IMR-90 (cell line): ENCODE measurements at regions not wholly inside any gene's neighbourhood (a gene's known extent, or its start where the extent isn't known, plus 50 kb on each side); places are given as distances from the start of the nearest gene placed in this dataset.

Source experiments
- ATAC-seq: fragments of 200-7000 bp; cut with Tn5 transposase; 2 replicates; pipeline ENCODE4 v1.9.1; 2020; ENCODE audit warnings: low read depth, mild to moderate bottlenecking, moderate library complexity
- BruUV-seq: library from RNA; stranded (reverse); fragments of 400-500 nt; replicated peaks from 2 replicates; lab custom pipeline; 2021; lab: Mats Ljungman, UMichigan
- CTCF ChIA-PET: fragments of 300-600 bp; formaldehyde crosslinking; extraction: SDS; loops from one replicate; lab custom pipeline; 2021; ENCODE audit warnings: antibody characterized with exemption; lab: Yijun Ruan, JAX
- POLR2A ChIA-PET: fragments of 300-600 bp; sonication (Branson Sonifier 250); formaldehyde crosslinking; loops from one replicate; lab custom pipeline; 2022; ENCODE audit warnings: antibody characterized with exemption; ENCODE audit not compliant: unreplicated experiment; lab: Charles Lee
- DNase-seq: peaks from one replicate; pipeline ENCODE4 v3.0.0; 2013
- H2AFZ ChIP-seq: replicated peaks from 2 replicates; pipeline ENCODE3; 2013; ENCODE audit warnings: low read length, mild to moderate bottlenecking; ENCODE audit not compliant: poor library complexity
- H2AK5ac ChIP-seq: 2 replicates; pipeline ENCODE4 v1.6.1; 2013; ENCODE audit warnings: low read depth, low read length, inconsistent platforms
- H2AK9ac ChIP-seq: replicated peaks from 2 replicates; pipeline ENCODE3; 2013; ENCODE audit warnings: mild to moderate bottlenecking, low read depth, low read length, moderate library complexity; ENCODE audit not compliant: poor library complexity
- H2BK120ac ChIP-seq: 2 replicates; pipeline ENCODE4 v1.6.1; 2013; ENCODE audit warnings: low read depth, low read length, inconsistent platforms
- H2BK15ac ChIP-seq: 3 replicates; pipeline ENCODE4 v1.6.1; 2013; ENCODE audit warnings: low read depth, low read length, inconsistent platforms
- H2BK20ac ChIP-seq: 2 replicates; pipeline ENCODE4 v1.6.1; 2013; ENCODE audit warnings: low read depth, mild to moderate bottlenecking, inconsistent platforms, low read length, moderate library complexity
- H2BK5ac ChIP-seq: 2 replicates; pipeline ENCODE4 v1.6.1; 2013; ENCODE audit warnings: mild to moderate bottlenecking, low read depth, low read length, inconsistent platforms; ENCODE audit not compliant: poor library complexity, severe bottlenecking
- H3K14ac ChIP-seq: replicated peaks from 2 replicates; pipeline ENCODE4 v1.6.1; 2013; ENCODE audit warnings: low read depth, low read length, inconsistent platforms
- H3K18ac ChIP-seq: 2 replicates; pipeline ENCODE4 v1.6.1; 2013; ENCODE audit warnings: low read depth, low read length, control low read depth
- H3K23ac ChIP-seq: 2 replicates; pipeline ENCODE4 v1.6.1; 2013; ENCODE audit warnings: low read depth, low read length, inconsistent platforms
- H3K27ac ChIP-seq: 2 replicates; pipeline ENCODE4 v1.5.1; 2013; ENCODE audit warnings: mild to moderate bottlenecking, control low read depth, low read length; ENCODE audit not compliant: insufficient read depth
- H3K27me3 ChIP-seq: 2 replicates; pipeline ENCODE4 v1.6.1; 2013; ENCODE audit warnings: low read length; ENCODE audit not compliant: control insufficient read depth, insufficient read depth
- H3K36me3 ChIP-seq: 2 replicates; pipeline ENCODE4 v1.6.1; 2013; ENCODE audit warnings: low read length, mixed read lengths; ENCODE audit not compliant: control insufficient read depth, insufficient read depth
- H3K4ac ChIP-seq: 2 replicates; pipeline ENCODE4 v1.6.1; 2013; ENCODE audit warnings: low read depth, low read length, inconsistent platforms
- H3K4me1 ChIP-seq: 2 replicates; pipeline ENCODE4 v1.6.1; 2013; ENCODE audit warnings: low read length, mixed read lengths; ENCODE audit not compliant: control insufficient read depth, insufficient read depth
- H3K4me2 ChIP-seq: 2 replicates; pipeline ENCODE4 v1.6.1; 2013; ENCODE audit warnings: low read depth, mild to moderate bottlenecking, control low read depth, low read length, moderate library complexity
- H3K4me3 ChIP-seq: 2 replicates; pipeline ENCODE4 v1.5.1; 2013; ENCODE audit warnings: low read depth, mild to moderate bottlenecking, control low read depth, low read length, moderate library complexity; ENCODE audit not compliant: insufficient read depth
- H3K56ac ChIP-seq: 2 replicates; pipeline ENCODE4 v1.6.1; 2013; ENCODE audit warnings: low read length, inconsistent platforms; ENCODE audit not compliant: insufficient read depth; ENCODE audit errors: extremely low read depth
- H3K79me1 ChIP-seq, 2 experiments: 2 replicates each; pipeline ENCODE4 v1.6.1; 2013; ENCODE audit warnings: low read length in 2 of 2, inconsistent platforms in 1 of 2, low read depth in 1 of 2
- H3K9ac ChIP-seq: 2 replicates; pipeline ENCODE4 v1.6.1; 2013; ENCODE audit warnings: low read depth, low read length, control low read depth
- H3K9me1 ChIP-seq: 2 replicates; pipeline ENCODE4 v1.6.1; 2013; ENCODE audit warnings: low read length, inconsistent platforms; ENCODE audit not compliant: insufficient read depth
- H3K9me3 ChIP-seq: 2 replicates; pipeline ENCODE4 v1.6.1; 2013; ENCODE audit warnings: low read length; ENCODE audit not compliant: control insufficient read depth, insufficient read depth
- H4K20me1 ChIP-seq: 2 replicates; pipeline ENCODE4 v1.6.1; 2013; ENCODE audit warnings: low read length, inconsistent platforms; ENCODE audit not compliant: insufficient read depth
- H4K5ac ChIP-seq: 2 replicates; pipeline ENCODE4 v1.6.1; 2013; ENCODE audit warnings: mild to moderate bottlenecking, low read depth, low read length, control low read depth
- H4K8ac ChIP-seq, 2 experiments: 2 replicates each; pipeline ENCODE4 v1.6.1; 2013; ENCODE audit warnings: low read depth in 2 of 2, low read length in 2 of 2, control low read depth in 1 of 2, inconsistent platforms in 1 of 2
- H4K91ac ChIP-seq: 2 replicates; pipeline ENCODE4 v1.6.1; 2013; ENCODE audit warnings: low read depth, low read length, inconsistent platforms; ENCODE audit not compliant: insufficient read depth
- BHLHE40 ChIP-seq: fragments of 150-350 bp; IDR thresholded peaks from 2 replicates; pipeline ENCODE4 v1.6.1; 2016; ENCODE audit warnings: mild to moderate bottlenecking, low read depth, low read length
- CEBPB ChIP-seq: IDR thresholded peaks from 2 replicates; pipeline ENCODE4 v1.6.1; 2012; ENCODE audit warnings: low read depth, low read length, improper control_type of control experiment
- FOS ChIP-seq: fragments of 150-350 bp; IDR thresholded peaks from 2 replicates; pipeline ENCODE4 v1.6.1; 2016; ENCODE audit warnings: low read depth, low read length
- MAFK ChIP-seq: IDR thresholded peaks from 2 replicates; pipeline ENCODE4 v1.6.1; 2012; ENCODE audit warnings: low read depth, low read length, improper control_type of control experiment
- MAZ ChIP-seq: IDR thresholded peaks from 2 replicates; pipeline ENCODE4 v1.6.1; 2012; ENCODE audit warnings: low read depth, mild to moderate bottlenecking, low read length, improper control_type of control experiment, moderate library complexity, borderline replicate concordance
- NFE2L2 ChIP-seq: fragments of 150-350 bp; IDR thresholded peaks from 2 replicates; pipeline ENCODE4 v1.6.1; 2016; ENCODE audit warnings: low read depth, mild to moderate bottlenecking, low read length
- POLR2A ChIP-seq: IDR thresholded peaks from 2 replicates; pipeline ENCODE4 v1.6.1; 2012; ENCODE audit warnings: mild to moderate bottlenecking, low read depth, low read length
- RAD21 ChIP-seq: IDR thresholded peaks from 2 replicates; pipeline ENCODE4 v1.6.1; 2012; ENCODE audit warnings: low read length, improper control_type of control experiment
- RCOR1 ChIP-seq: IDR thresholded peaks from 2 replicates; pipeline ENCODE4 v1.6.1; 2012; ENCODE audit warnings: mild to moderate bottlenecking, low read length, improper control_type of control experiment; ENCODE audit not compliant: insufficient replicate concordance
- RFX5 ChIP-seq: IDR thresholded peaks from 2 replicates; pipeline ENCODE4 v1.8.0; 2012; ENCODE audit warnings: low read depth, mild to moderate bottlenecking, low read length, moderate library complexity
- SMC3 ChIP-seq: fragments of 150-350 bp; IDR thresholded peaks from 2 replicates; pipeline ENCODE4 v1.6.1; 2016; ENCODE audit warnings: low read depth, mild to moderate bottlenecking, antibody characterized with exemption, low read length, moderate library complexity
- WGBS, 2 experiments: methylation state at CpG; one replicate each; pipeline versions ENCODE4 v1.1.5 to v1.1.7; 2013; ENCODE audit warnings: missing lambda C conversion rate in 2 of 2; ENCODE audit not compliant: insufficient read length in 1 of 2; ENCODE audit errors: extremely low coverage in 2 of 2; 5-methylcytosine and 5-hydroxymethylcytosine counted together
- dilution Hi-C: fragments of 300-500 bp; cut with HindIII; formaldehyde crosslinking; loops from one replicate; pipeline ENCODE4 v1.14.3; 2018; ENCODE audit warnings: low sequenced_read_pairs; ENCODE audit not compliant: unreplicated experiment
- in situ Hi-C: fragments of 300-500 bp; cut with MboI; formaldehyde crosslinking; loops from 3 replicates; pipeline ENCODE4 v1.14.3; 2019; ENCODE audit warnings: low sequenced_read_pairs, inconsistent platforms, mixed read lengths
- intact Hi-C: fragments of 100-400 bp; cut with micrococcal nuclease; formaldehyde crosslinking; loops from 2 replicates; pipeline ENCODE4 v1.10.0; 2022
- TF ChIP-seq, protein P1 (sequence below): conservative IDR thresholded peaks from 2 replicates; pipeline ENCODE4 v1.5.1; 2012; ENCODE audit warnings: mild to moderate bottlenecking, low read depth, low read length, improper control_type of control experiment
- TF ChIP-seq, protein P2 (sequence below): fragments of 150-350 bp; IDR thresholded peaks from 2 replicates; pipeline ENCODE4 v1.6.1; 2017; ENCODE audit warnings: mild to moderate bottlenecking, antibody characterized with exemption, low read length, low read depth
- TF ChIP-seq, protein P3 (sequence below): fragments of 150-350 bp; IDR thresholded peaks from 2 replicates; pipeline ENCODE4 v1.6.1; 2016; ENCODE audit warnings: low read depth, mild to moderate bottlenecking, low read length, moderate library complexity, borderline replicate concordance

DNA sequence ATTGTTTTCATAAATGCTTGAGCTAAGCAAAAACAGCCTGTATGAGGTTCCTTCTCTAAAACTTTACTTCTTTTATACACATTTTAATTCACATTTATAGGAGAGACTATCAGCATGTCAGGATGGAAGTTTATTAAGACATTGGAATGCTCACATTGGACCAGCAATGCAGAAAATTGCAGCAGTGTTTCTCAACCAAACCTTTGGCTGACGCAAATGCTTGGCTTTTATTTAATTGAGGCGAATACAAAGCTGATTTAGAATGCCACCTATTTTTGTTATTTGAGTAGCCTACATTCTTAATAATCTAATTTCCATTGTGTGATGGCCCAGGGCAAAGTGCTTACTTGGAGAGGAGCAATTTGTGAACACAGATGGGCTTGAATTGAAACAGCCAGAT is 283.2 kb downstream of the ARL4A start:
- DNase-seq = peak; percentile 4
- BruUV-seq = no TSS peak

More for the DNA sequence above, 283.2 kb downstream of the ARL4A start:
- intact Hi-C loops = no loop called here
- H3K27ac ChIP-seq = no peak overlapping the region
- H3K79me1 ChIP-seq = no peaks in the 10 kb centered on the region
- no peaks in the 10 kb centered on the region for H4K20me1 ChIP-seq
- H3K4ac ChIP-seq = no peak overlapping the region
- no peak overlapping the region for H2AFZ ChIP-seq
- H2AK9ac ChIP-seq = no peak overlapping the region
- no peaks in the 10 kb centered on the region for H3K9me1 ChIP-seq
- TF ChIP-seq RCOR1 (no peak), RFX5 (no peak), SMC3 (no peak), NFE2L2 (no peak), RAD21 (no peak), MAFK (no peak), CEBPB (no peak), BHLHE40 (no peak), POLR2A (no peak), FOS (no peak), MAZ (no peak)
- TF ChIP-seq, protein P1, sequence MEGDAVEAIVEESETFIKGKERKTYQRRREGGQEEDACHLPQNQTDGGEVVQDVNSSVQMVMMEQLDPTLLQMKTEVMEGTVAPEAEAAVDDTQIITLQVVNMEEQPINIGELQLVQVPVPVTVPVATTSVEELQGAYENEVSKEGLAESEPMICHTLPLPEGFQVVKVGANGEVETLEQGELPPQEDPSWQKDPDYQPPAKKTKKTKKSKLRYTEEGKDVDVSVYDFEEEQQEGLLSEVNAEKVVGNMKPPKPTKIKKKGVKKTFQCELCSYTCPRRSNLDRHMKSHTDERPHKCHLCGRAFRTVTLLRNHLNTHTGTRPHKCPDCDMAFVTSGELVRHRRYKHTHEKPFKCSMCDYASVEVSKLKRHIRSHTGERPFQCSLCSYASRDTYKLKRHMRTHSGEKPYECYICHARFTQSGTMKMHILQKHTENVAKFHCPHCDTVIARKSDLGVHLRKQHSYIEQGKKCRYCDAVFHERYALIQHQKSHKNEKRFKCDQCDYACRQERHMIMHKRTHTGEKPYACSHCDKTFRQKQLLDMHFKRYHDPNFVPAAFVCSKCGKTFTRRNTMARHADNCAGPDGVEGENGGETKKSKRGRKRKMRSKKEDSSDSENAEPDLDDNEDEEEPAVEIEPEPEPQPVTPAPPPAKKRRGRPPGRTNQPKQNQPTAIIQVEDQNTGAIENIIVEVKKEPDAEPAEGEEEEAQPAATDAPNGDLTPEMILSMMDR = no peak
- TF ChIP-seq, protein P2, sequence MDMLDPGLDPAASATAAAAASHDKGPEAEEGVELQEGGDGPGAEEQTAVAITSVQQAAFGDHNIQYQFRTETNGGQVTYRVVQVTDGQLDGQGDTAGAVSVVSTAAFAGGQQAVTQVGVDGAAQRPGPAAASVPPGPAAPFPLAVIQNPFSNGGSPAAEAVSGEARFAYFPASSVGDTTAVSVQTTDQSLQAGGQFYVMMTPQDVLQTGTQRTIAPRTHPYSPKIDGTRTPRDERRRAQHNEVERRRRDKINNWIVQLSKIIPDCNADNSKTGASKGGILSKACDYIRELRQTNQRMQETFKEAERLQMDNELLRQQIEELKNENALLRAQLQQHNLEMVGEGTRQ = no peak
- TF ChIP-seq, protein P3, sequence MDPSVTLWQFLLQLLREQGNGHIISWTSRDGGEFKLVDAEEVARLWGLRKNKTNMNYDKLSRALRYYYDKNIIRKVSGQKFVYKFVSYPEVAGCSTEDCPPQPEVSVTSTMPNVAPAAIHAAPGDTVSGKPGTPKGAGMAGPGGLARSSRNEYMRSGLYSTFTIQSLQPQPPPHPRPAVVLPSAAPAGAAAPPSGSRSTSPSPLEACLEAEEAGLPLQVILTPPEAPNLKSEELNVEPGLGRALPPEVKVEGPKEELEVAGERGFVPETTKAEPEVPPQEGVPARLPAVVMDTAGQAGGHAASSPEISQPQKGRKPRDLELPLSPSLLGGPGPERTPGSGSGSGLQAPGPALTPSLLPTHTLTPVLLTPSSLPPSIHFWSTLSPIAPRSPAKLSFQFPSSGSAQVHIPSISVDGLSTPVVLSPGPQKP = no peak
- no peak overlapping the region for H2BK5ac ChIP-seq
- H3K14ac ChIP-seq = no peak overlapping the region
- H4K8ac ChIP-seq = no peak overlapping the region
- ChIA-PET CTCF (no interaction called here), POLR2A (no interaction called here)
- H3K27me3 ChIP-seq = no peaks in the 10 kb centered on the region
- H2AK5ac ChIP-seq = no peak overlapping the region
- H3K36me3 ChIP-seq = no peaks in the 10 kb centered on the region
- H3K9ac ChIP-seq = no peak overlapping the region
- in situ Hi-C loops = no loop called here
- no peaks in the 10 kb centered on the region for H3K9me3 ChIP-seq
- no peak overlapping the region for H2BK15ac ChIP-seq
- no peaks in the 10 kb centered on the region for H3K4me1 ChIP-seq
- no peak overlapping the region for H3K23ac ChIP-seq
- no peak overlapping the region for H3K4me2 ChIP-seq
- dilution Hi-C loops = no loop called here
- no peak overlapping the region for H2BK120ac ChIP-seq
- H2BK20ac ChIP-seq = no peak overlapping the region
- no peak overlapping the region for H3K4me3 ChIP-seq
- no peak overlapping the region for H4K5ac ChIP-seq
- H3K56ac ChIP-seq = no peak overlapping the region
- no CpG with 5 or more reads among the region's 2 CpGs for WGBS, 2 experiments
- ATAC-seq = no peak
- no peak overlapping the region for H4K91ac ChIP-seq
- H3K18ac ChIP-seq = no peak overlapping the region
